ENCODE measurements at regions not wholly inside any gene's neighbourhood (a gene's known extent, or its start where the extent isn't known, plus 50 kb on each side); places are given as distances from the start of the nearest gene placed in this dataset.

DNA sequence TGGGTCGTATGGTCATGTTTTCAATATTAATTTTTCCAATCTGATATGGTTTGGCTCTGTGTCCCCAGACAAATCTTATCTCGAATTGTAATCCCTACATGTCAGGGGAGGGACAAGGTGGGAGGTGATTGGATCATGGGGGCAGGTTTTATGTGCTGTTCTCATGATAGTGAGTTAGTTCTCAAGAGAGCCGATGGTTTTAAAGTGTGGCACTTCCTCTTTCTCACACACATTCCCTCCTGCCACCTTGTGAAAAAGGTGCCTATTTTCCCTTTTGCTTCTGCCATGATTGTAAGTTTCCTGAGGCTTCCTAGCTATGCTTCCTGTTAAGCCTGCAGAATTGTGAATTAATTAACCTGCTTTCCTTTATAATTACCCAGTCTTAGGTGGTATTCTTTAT lies 309.1 kb upstream of the GRIN3A start:
- H3K4me1 ChIP-seq: no peaks in the 10 kb centered on the region
- no peak for DNase-seq
- no peak overlapping the region for H3K27ac ChIP-seq
- H3K4me3 ChIP-seq: no peak overlapping the region
- H3K9me3 ChIP-seq: no peaks in the 10 kb centered on the region
- no peaks in the 10 kb centered on the region for H3K27me3 ChIP-seq (ENCODE audit: low read depth)
- H3K36me3 ChIP-seq: no peaks in the 10 kb centered on the region
- ATAC-seq: no peak
- intact Hi-C loops (cut with DNase I): no loop called here
- TF ChIP-seq, protein P1, sequence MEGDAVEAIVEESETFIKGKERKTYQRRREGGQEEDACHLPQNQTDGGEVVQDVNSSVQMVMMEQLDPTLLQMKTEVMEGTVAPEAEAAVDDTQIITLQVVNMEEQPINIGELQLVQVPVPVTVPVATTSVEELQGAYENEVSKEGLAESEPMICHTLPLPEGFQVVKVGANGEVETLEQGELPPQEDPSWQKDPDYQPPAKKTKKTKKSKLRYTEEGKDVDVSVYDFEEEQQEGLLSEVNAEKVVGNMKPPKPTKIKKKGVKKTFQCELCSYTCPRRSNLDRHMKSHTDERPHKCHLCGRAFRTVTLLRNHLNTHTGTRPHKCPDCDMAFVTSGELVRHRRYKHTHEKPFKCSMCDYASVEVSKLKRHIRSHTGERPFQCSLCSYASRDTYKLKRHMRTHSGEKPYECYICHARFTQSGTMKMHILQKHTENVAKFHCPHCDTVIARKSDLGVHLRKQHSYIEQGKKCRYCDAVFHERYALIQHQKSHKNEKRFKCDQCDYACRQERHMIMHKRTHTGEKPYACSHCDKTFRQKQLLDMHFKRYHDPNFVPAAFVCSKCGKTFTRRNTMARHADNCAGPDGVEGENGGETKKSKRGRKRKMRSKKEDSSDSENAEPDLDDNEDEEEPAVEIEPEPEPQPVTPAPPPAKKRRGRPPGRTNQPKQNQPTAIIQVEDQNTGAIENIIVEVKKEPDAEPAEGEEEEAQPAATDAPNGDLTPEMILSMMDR (IDR thresholded peaks at IDR 0.05): no peak

DNA sequence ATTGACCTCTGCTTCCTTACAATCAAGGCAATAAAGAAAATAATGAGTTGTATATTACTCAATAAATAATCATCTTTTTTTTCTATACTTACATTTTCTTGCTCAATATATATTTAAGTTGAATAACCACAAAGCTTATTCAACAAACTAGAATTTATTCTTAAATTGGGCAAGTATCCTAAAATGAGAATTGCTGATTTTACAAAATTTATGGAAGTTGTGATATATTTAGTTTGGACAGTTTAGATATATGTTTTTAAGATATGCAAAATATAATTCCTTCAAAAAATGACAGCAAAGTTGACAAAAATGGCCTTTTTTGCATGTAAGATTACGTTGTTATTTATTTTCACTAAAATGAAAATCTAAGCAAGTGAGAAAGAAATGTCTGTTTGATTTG lies 305.7 kb upstream of the GRIN3A start:
- intact Hi-C loops (cut with DNase I): no loop called here
- no peak for DNase-seq
- no peaks in the 10 kb centered on the region for H3K4me1 ChIP-seq

DNA sequence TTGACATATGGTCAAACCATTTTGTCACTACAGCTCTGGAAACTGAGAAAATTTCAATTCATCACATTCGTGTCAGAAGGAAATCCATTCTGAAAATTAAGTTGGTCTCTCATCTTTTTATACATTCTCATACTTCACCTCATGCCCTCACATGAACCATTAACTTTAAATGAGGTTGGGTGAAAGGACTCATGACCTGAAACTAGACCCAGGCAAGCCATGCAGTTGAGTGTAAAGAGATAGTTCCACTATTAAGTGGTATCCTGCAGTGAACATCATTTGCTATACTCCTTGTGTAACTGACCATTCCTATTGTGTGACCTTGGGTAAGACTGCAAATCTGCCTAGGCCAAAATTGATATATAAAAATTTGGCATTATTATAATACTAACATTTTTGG lies 299.6 kb upstream of the GRIN3A start:
- Histone ChIP-seq H3K4me1 (no peaks in the 10 kb centered on the region), H3K27me3 (ENCODE audit: low read depth) (no peaks in the 10 kb centered on the region), H3K27ac (no peak overlapping the region), H3K4me3 (no peak overlapping the region), H3K9me3 (no peaks in the 10 kb centered on the region), H3K36me3 (no peaks in the 10 kb centered on the region)
- DNase-seq (no peak), ATAC-seq (no peak)
- intact Hi-C loops (cut with DNase I): no loop called here
- TF ChIP-seq, protein P1 (IDR thresholded peaks at IDR 0.05): no peak

More for the DNA sequence above, 305.7 kb upstream of the GRIN3A start:
- TF ChIP-seq, protein P1 (IDR thresholded peaks at IDR 0.05): no peak
- Histone ChIP-seq H3K9me3 (no peaks in the 10 kb centered on the region), H3K27ac (no peak overlapping the region), H3K27me3 (ENCODE audit: low read depth) (no peaks in the 10 kb centered on the region), H3K4me3 (no peak overlapping the region), H3K36me3 (no peaks in the 10 kb centered on the region)
- no peak for ATAC-seq

DNA sequence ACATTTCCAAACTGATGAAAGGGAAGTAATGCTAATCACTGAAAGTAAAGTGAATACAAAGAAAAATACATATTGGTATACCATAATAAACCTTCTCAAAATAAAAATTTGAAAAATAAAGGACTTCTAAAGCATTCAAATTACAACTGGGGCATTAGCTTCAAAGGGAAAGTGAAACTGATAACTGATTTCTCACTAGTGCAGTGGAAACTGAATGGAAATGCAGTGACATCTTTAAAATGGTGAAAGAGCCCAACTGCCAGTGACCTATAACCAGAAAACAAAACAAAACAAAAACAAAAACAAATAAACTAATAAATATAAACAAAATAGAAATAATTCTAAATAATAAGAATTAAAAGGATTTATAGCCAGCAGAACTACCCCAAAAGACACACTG lies 297.5 kb upstream of the GRIN3A start:
- no peaks in the 10 kb centered on the region for H3K36me3 ChIP-seq
- no peak overlapping the region for H3K27ac ChIP-seq
- H3K4me1 ChIP-seq: no peaks in the 10 kb centered on the region
- no peak for DNase-seq
- intact Hi-C loops (cut with DNase I): no loop called here
- TF ChIP-seq, protein P1 (IDR thresholded peaks at IDR 0.05): no peak
- no peaks in the 10 kb centered on the region for H3K9me3 ChIP-seq
- no peaks in the 10 kb centered on the region for H3K27me3 ChIP-seq (ENCODE audit: low read depth)
- ATAC-seq: no peak
- H3K4me3 ChIP-seq: no peak overlapping the region

GRCh38 chr9:102032614-102033013 lies 294.2 kb upstream of the GRIN3A start:
- no peaks in the 10 kb centered on the region for H3K36me3 ChIP-seq
- DNase-seq: no peak
- TF ChIP-seq, protein P1 (IDR thresholded peaks at IDR 0.05): no peak
- H3K4me3 ChIP-seq: no peak overlapping the region
- intact Hi-C loops (cut with DNase I): no loop called here
- H3K4me1 ChIP-seq: no peaks in the 10 kb centered on the region
- no peak for ATAC-seq
- no peaks in the 10 kb centered on the region for H3K9me3 ChIP-seq
- no peaks in the 10 kb centered on the region for H3K27me3 ChIP-seq (ENCODE audit: low read depth)
- H3K27ac ChIP-seq: no peak overlapping the region

GRCh38 chr9:102000956-102001355 lies 262.5 kb upstream of the GRIN3A start:
- intact Hi-C loops (cut with DNase I): no loop called here
- no peaks in the 10 kb centered on the region for H3K4me1 ChIP-seq
- H3K4me3 ChIP-seq: no peak overlapping the region
- H3K27ac ChIP-seq: no peak overlapping the region
- H3K36me3 ChIP-seq: no peaks in the 10 kb centered on the region
- TF ChIP-seq, protein P1 (IDR thresholded peaks at IDR 0.05): no peak
- no peaks in the 10 kb centered on the region for H3K9me3 ChIP-seq
- DNase-seq: no peak
- ATAC-seq: no peak
- H3K27me3 ChIP-seq (ENCODE audit: low read depth): no peaks in the 10 kb centered on the region
